H9 (cell line): ENCODE measurements at regions not wholly inside any gene's neighbourhood (a gene's known extent, or its start where the extent isn't known, plus 50 kb on each side); places are given as distances from the start of the nearest gene placed in this dataset.

Experiments used
- DNase-seq: peaks from one replicate; pipeline ENCODE4 v3.0.0-alpha.2; 2017
- H2AFZ ChIP-seq: one replicate; pipeline ENCODE4 v1.6.1; 2013; ENCODE audit warnings: mild to moderate bottlenecking, low read length, control low read depth, moderate library complexity
- H2AK5ac ChIP-seq: 2 replicates; pipeline ENCODE4 v1.6.1; 2013; ENCODE audit warnings: low read length, control low read depth, mixed read lengths; ENCODE audit not compliant: insufficient read length
- H2BK120ac ChIP-seq: one replicate; pipeline ENCODE4 v1.6.1; 2013; ENCODE audit warnings: low read depth, mild to moderate bottlenecking, low read length, control low read depth, inconsistent platforms; ENCODE audit not compliant: poor library complexity, severe bottlenecking
- H2BK12ac ChIP-seq: 2 replicates; pipeline ENCODE4 v1.6.1; 2013; ENCODE audit warnings: low read length, control low read depth, mixed read lengths, low read depth; ENCODE audit not compliant: insufficient read length
- H2BK15ac ChIP-seq: 2 replicates; pipeline ENCODE4 v1.6.1; 2013; ENCODE audit warnings: low read depth, low read length, control low read depth
- H2BK20ac ChIP-seq: one replicate; pipeline ENCODE4 v1.6.1; 2013; ENCODE audit warnings: low read depth, mild to moderate bottlenecking, low read length, control low read depth, inconsistent platforms; ENCODE audit not compliant: poor library complexity, severe bottlenecking
- H2BK5ac ChIP-seq: 2 replicates; pipeline ENCODE4 v1.6.1; 2013; ENCODE audit warnings: low read length, control low read depth, mixed read lengths; ENCODE audit not compliant: insufficient read length
- H3K14ac ChIP-seq: 2 replicates; pipeline ENCODE4 v1.6.1; 2013; ENCODE audit warnings: low read length, control low read depth; ENCODE audit not compliant: insufficient read depth
- H3K18ac ChIP-seq: 2 replicates; pipeline ENCODE4 v1.6.1; 2013; ENCODE audit warnings: low read depth, mild to moderate bottlenecking, mixed read lengths, low read length, control low read depth; ENCODE audit not compliant: insufficient read length
- H3K23ac ChIP-seq: 2 replicates; pipeline ENCODE4 v1.6.1; 2013; ENCODE audit warnings: low read length, control low read depth, mixed read lengths, low read depth; ENCODE audit not compliant: insufficient read length
- H3K23me2 ChIP-seq: 2 replicates; pipeline ENCODE4 v1.6.1; 2013; ENCODE audit warnings: low read depth, mild to moderate bottlenecking, mixed read lengths, low read length, control low read depth; ENCODE audit not compliant: insufficient read length, poor library complexity, severe bottlenecking
- H3K27ac ChIP-seq: 2 replicates; pipeline ENCODE4 v1.5.1; 2013; ENCODE audit warnings: low read length, control low read depth, mixed read lengths, low read depth; ENCODE audit not compliant: insufficient read length
- H3K27me3 ChIP-seq: 2 replicates; pipeline ENCODE4 v1.6.1; 2013; ENCODE audit warnings: low read length, control low read depth, inconsistent platforms; ENCODE audit not compliant: insufficient read depth
- H3K4ac ChIP-seq: 2 replicates; pipeline ENCODE4 v1.6.1; 2013; ENCODE audit warnings: low read depth, mild to moderate bottlenecking, control low read depth, inconsistent platforms, low read length, moderate library complexity
- H3K4me1 ChIP-seq: 2 replicates; pipeline ENCODE4 v1.6.1; 2013; ENCODE audit warnings: low read length, control low read depth, inconsistent platforms; ENCODE audit not compliant: insufficient read depth
- H3K4me2 ChIP-seq: 2 replicates; pipeline ENCODE4 v1.6.1; 2013; ENCODE audit warnings: low read length, control low read depth, mixed read lengths; ENCODE audit not compliant: insufficient read length, insufficient read depth
- H3K56ac ChIP-seq: 2 replicates; pipeline ENCODE4 v1.6.1; 2013; ENCODE audit warnings: low read depth, mild to moderate bottlenecking, mixed read lengths, low read length, control low read depth; ENCODE audit not compliant: insufficient read length
- H3K79me1 ChIP-seq: 2 replicates; pipeline ENCODE4 v1.6.1; 2013; ENCODE audit warnings: low read depth, mild to moderate bottlenecking, moderate library complexity, low read length, control low read depth, inconsistent platforms; ENCODE audit not compliant: insufficient read depth, poor library complexity, severe bottlenecking
- H3K79me2 ChIP-seq: 2 replicates; pipeline ENCODE4 v1.6.1; 2013; ENCODE audit warnings: low read length, control low read depth, inconsistent platforms; ENCODE audit not compliant: insufficient read depth
- H3K9ac ChIP-seq: 2 replicates; pipeline ENCODE4 v1.6.1; 2013; ENCODE audit warnings: low read length, control low read depth, mixed read lengths; ENCODE audit not compliant: insufficient read length; ENCODE audit errors: extremely low read depth
- H3K9me3 ChIP-seq: one replicate; pipeline ENCODE4 v1.6.1; 2013; ENCODE audit warnings: low read depth, low read length, inconsistent platforms; ENCODE audit not compliant: control insufficient read depth
- H3T11ph ChIP-seq: one replicate; pipeline ENCODE4 v1.6.1; 2013; ENCODE audit warnings: mild to moderate bottlenecking, low read length, control low read depth, inconsistent platforms
- H4K20me1 ChIP-seq: one replicate; pipeline ENCODE4 v1.6.1; 2013; ENCODE audit not compliant: control insufficient read depth, insufficient read length, insufficient read depth
- H4K5ac ChIP-seq: 2 replicates; pipeline ENCODE4 v1.6.1; 2013; ENCODE audit warnings: low read depth, mild to moderate bottlenecking, mixed read lengths, low read length, control low read depth; ENCODE audit not compliant: insufficient read length
- H4K8ac ChIP-seq: replicated peaks from 2 replicates; pipeline ENCODE4 v1.6.1; 2013; ENCODE audit warnings: low read length, control low read depth, mixed read lengths, low read depth; ENCODE audit not compliant: insufficient read length
- H4K91ac ChIP-seq: 2 replicates; pipeline ENCODE4 v1.6.1; 2013; ENCODE audit warnings: low read depth, mild to moderate bottlenecking, moderate library complexity, mixed read lengths, low read length, control low read depth; ENCODE audit not compliant: insufficient read length
- H3K27ac Mint-ChIP-seq, 3 experiments: 2 replicates in 2 of 3; 3 replicates in 1 of 3; pipeline ENCODE4 v1.8.0; 2020 to 2021; ENCODE audit warnings: mixed read lengths in 3 of 3, mild to moderate bottlenecking in 1 of 3, moderate library complexity in 1 of 3
- H3K27me3 Mint-ChIP-seq: 2 replicates; pipeline ENCODE4 v1.8.0; 2021; ENCODE audit warnings: low read depth, mild to moderate bottlenecking, moderate library complexity, mixed read lengths
- H3K36me3 Mint-ChIP-seq, 3 experiments: 2 replicates in 2 of 3; 3 replicates in 1 of 3; pipeline ENCODE4 v1.8.0; 2020 to 2021; ENCODE audit warnings: low read depth in 3 of 3, mixed read lengths in 3 of 3; ENCODE audit not compliant: insufficient read depth in 1 of 3
- H3K4me1 Mint-ChIP-seq, 2 experiments: 2 replicates each; pipeline ENCODE4 v1.8.0; 2020; ENCODE audit warnings: mixed read lengths in 2 of 2
- H3K4me3 Mint-ChIP-seq, 2 experiments: 2 replicates in 1 of 2; 3 replicates in 1 of 2; pipeline ENCODE4 v1.8.0; 2020 to 2021; ENCODE audit warnings: mild to moderate bottlenecking in 2 of 2, mixed read lengths in 2 of 2, moderate library complexity in 1 of 2
- H3K9me3 Mint-ChIP-seq, 2 experiments: 2 replicates in 1 of 2; 3 replicates in 1 of 2; pipeline ENCODE4 v1.8.0; 2020; ENCODE audit warnings: mild to moderate bottlenecking in 2 of 2, mixed read lengths in 2 of 2, moderate library complexity in 1 of 2
- WGBS: extraction: QIAGEN DNeasy Blood & Tissue Kit; methylation state at CpG from one replicate; pipeline ENCODE4 v1.1.7; 2013; ENCODE audit warnings: missing lambda C conversion rate, low lambda C conversion rate, mixed read lengths; ENCODE audit not compliant: insufficient read length; ENCODE audit errors: extremely low coverage; 5-methylcytosine and 5-hydroxymethylcytosine counted together
- TF ChIP-seq, protein P1 (sequence below): fragments of 200-600 bp; sonication (generic); conservative IDR thresholded peaks from 3 replicates; pipeline ENCODE4 v1.8.0; 2021; ENCODE audit warnings: antibody characterized with exemption, mild to moderate bottlenecking

DNA sequence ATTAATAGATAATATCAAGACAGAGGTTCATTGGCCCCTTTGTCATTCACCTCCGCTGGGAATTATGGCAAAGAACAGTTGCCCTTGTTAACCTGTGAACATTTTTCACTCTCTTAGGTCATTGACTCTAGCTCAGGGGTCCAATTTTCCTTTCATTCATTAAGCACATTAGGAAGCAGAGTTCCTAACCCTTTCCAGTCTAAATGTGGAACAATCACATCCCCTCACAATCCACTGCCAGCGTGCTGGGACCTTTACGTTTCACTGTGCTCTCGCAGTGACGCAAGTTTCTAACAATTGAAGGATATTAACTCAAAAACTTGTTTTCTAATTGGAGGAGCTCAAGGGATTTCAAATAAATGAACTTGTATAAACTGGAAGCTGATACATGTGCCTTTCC lies 79.3 kb upstream of the MEOX2 start:
- Mint-ChIP-seq H3K4me3 (no peak overlapping the region), H3K4me1 (no peaks in the 10 kb centered on the region), H3K27me3 (no peaks in the 10 kb centered on the region), H3K36me3 (no peaks in the 10 kb centered on the region; a peak in 1 of 7 replicates), H3K9me3 (no peaks in the 10 kb centered on the region), H3K27ac (no peak overlapping the region)
- Histone ChIP-seq H2BK20ac (no peak overlapping the region), H3K27ac (no peak overlapping the region), H3K79me1 (no peaks in the 10 kb centered on the region), H2AFZ (no peak overlapping the region), H3K23ac (no peak overlapping the region), H2BK15ac (no peak overlapping the region), H2BK12ac (no peak overlapping the region), H2BK5ac (no peak overlapping the region), H3K9me3 (no peaks in the 10 kb centered on the region), H3K9ac (no peak overlapping the region), H3K23me2 (no peaks in the 10 kb centered on the region), H4K8ac (no peak overlapping the region), H3T11ph (no peak overlapping the region), H3K4me2 (no peak overlapping the region), H3K4me1 (no peaks in the 10 kb centered on the region), H3K56ac (no peak overlapping the region), H2AK5ac (no peak overlapping the region), H3K79me2 (no peaks in the 10 kb centered on the region), H4K91ac (no peak overlapping the region), H4K5ac (no peak overlapping the region), H3K18ac (no peak overlapping the region), H3K27me3 (no peaks in the 10 kb centered on the region), H2BK120ac (no peak overlapping the region), H3K4ac (no peak overlapping the region), H4K20me1 (no peaks in the 10 kb centered on the region), H3K14ac (no peak overlapping the region)
- no CpG with 5 or more reads among the region's 5 CpGs for WGBS
- DNase-seq = no peak
- TF ChIP-seq, protein P1, sequence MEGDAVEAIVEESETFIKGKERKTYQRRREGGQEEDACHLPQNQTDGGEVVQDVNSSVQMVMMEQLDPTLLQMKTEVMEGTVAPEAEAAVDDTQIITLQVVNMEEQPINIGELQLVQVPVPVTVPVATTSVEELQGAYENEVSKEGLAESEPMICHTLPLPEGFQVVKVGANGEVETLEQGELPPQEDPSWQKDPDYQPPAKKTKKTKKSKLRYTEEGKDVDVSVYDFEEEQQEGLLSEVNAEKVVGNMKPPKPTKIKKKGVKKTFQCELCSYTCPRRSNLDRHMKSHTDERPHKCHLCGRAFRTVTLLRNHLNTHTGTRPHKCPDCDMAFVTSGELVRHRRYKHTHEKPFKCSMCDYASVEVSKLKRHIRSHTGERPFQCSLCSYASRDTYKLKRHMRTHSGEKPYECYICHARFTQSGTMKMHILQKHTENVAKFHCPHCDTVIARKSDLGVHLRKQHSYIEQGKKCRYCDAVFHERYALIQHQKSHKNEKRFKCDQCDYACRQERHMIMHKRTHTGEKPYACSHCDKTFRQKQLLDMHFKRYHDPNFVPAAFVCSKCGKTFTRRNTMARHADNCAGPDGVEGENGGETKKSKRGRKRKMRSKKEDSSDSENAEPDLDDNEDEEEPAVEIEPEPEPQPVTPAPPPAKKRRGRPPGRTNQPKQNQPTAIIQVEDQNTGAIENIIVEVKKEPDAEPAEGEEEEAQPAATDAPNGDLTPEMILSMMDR = no peak
